ENCODE measurements at regions not wholly inside any gene's neighbourhood (a gene's known extent, or its start where the extent isn't known, plus 50 kb on each side); places are given as distances from the start of the nearest gene placed in this dataset.

DNA sequence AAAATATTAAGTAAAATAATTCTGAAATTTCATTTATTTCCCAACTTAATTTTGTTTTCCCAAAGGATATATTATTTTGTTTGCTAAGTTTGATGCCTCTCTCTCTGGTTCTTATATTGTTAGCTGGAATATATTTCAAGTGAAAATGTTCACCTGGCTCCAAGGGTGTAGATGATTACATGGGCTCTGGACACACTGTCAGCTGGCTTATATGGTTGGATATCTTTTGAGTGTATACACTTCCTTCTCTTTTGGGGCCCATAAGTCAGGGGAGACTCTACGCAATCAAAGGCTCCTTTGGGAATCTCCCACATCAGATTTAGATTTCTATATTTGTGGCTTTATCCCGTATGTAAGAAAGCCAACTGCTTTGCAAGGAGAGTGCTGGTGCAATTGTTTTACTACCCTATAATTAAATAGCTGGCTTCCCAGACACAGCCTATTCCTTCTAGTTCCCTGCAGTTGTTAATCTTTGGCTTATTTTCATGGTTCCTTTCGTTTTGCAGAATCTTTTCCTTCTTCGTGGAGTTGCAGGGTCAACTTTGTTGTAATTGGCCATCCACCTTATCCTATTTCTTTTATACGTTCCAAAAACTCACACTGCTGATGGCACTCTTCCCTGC, 225.7 kb downstream of the DPH6 start:
- Histone ChIP-seq H3K9me3 (ENCODE audit: low read depth, low read length) (no peaks in the 10 kb centered on the region), H3K4me3 (no peak overlapping the region), H3K27ac (no peak overlapping the region), H3K9ac (ENCODE audit: insufficient read length) (no peak overlapping the region), H3K36me3 (ENCODE audit: insufficient read depth, low read length) (no peaks in the 10 kb centered on the region)
- TF ChIP-seq POLR2AphosphoS5 (IDR thresholded peaks at IDR 0.05; ENCODE audit: borderline replicate concordance, low read depth, low read length) (no peak), FOXP2 (optimal IDR thresholded peaks at IDR 0.05; ENCODE audit: control extremely low read depth, extremely low read length, insufficient read depth) (no peak)
- DNase-seq (ENCODE audit: low read depth, low spot score), result no peak

GRCh38 chr15:35319354-35319753, 226.6 kb downstream of the DPH6 start:
- TF ChIP-seq FOXP2 (optimal IDR thresholded peaks at IDR 0.05; ENCODE audit: control extremely low read depth, extremely low read length, insufficient read depth) (no peak), POLR2AphosphoS5 (IDR thresholded peaks at IDR 0.05; ENCODE audit: borderline replicate concordance, low read depth, low read length) (no peak), EZH2 (IDR thresholded peaks at IDR 0.05) (no peak)
- Histone ChIP-seq H3K27ac (no peak overlapping the region), H3K36me3 (ENCODE audit: insufficient read depth, low read length) (no peaks in the 10 kb centered on the region), H3K4me3 (no peak overlapping the region), H3K9me3 (ENCODE audit: low read depth, low read length) (no peaks in the 10 kb centered on the region), H3K9ac (ENCODE audit: insufficient read length) (no peak overlapping the region)
- DNase-seq (ENCODE audit: low read depth, low spot score), result no peak

DNA sequence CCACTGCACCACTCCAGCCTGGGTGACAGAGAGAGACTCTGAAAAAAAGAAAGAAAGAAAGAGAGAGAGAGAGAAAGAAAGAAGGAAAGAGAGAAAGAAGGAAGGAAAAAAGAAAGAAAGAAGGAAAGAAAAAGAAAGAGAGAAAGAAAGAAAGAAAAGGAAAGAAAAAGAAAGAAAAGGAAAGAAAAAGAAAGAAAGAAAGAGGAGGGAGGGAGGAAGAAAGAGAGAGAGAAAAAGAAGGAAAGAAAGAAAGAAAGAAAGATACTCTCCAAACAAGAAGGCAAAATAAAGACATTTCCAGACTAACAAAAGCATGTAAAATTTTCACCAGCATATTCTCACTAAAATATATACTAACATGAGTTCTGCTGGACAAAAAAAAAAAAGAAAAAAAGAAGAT, 228.7 kb downstream of the DPH6 start:
- Histone ChIP-seq H3K9me3 (ENCODE audit: low read depth, low read length) (no peaks in the 10 kb centered on the region), H3K36me3 (ENCODE audit: insufficient read depth, low read length) (no peaks in the 10 kb centered on the region), H3K4me3 (no peak overlapping the region), H3K27ac (no peak overlapping the region), H3K9ac (ENCODE audit: insufficient read length) (no peak overlapping the region)
- TF ChIP-seq EZH2 (IDR thresholded peaks at IDR 0.05), result no peak
- DNase-seq (ENCODE audit: low read depth, low spot score), result no peak

DNA sequence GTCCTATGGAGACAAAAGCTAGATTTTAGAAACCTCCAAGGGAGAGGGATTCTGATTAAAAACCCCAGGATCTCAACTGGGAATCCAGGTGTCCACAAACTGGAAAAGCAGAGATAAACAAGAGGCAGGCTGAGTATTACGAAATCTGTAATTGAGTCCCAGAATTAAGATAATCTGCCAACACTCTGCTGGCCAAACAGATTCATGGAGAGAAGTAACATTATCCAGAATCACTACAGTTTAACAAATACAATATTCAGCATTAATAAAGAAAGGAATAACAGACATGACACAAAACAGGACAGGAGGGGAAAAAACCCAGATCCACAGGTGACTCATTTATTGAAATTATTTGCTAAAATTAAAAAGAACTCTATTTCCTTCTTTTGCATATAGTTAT, 227.2 kb upstream of the NANOGP8 start:
- H3K27ac ChIP-seq, result no peak overlapping the region
- TF ChIP-seq EZH2 (IDR thresholded peaks at IDR 0.05), result no peak
- no peak for TF ChIP-seq POLR2AphosphoS5 (IDR thresholded peaks at IDR 0.05; ENCODE audit: borderline replicate concordance, low read depth, low read length)
- no peak for TF ChIP-seq FOXP2 (optimal IDR thresholded peaks at IDR 0.05; ENCODE audit: control extremely low read depth, extremely low read length, insufficient read depth)
- no peaks in the 10 kb centered on the region for H3K36me3 ChIP-seq (ENCODE audit: insufficient read depth, low read length)
- H3K4me3 ChIP-seq, result no peak overlapping the region
- DNase-seq (ENCODE audit: low read depth, low spot score), result no peak
- H3K9ac ChIP-seq (ENCODE audit: insufficient read length), result no peak overlapping the region
- H3K9me3 ChIP-seq (ENCODE audit: low read depth, low read length), result no peaks in the 10 kb centered on the region

DNA sequence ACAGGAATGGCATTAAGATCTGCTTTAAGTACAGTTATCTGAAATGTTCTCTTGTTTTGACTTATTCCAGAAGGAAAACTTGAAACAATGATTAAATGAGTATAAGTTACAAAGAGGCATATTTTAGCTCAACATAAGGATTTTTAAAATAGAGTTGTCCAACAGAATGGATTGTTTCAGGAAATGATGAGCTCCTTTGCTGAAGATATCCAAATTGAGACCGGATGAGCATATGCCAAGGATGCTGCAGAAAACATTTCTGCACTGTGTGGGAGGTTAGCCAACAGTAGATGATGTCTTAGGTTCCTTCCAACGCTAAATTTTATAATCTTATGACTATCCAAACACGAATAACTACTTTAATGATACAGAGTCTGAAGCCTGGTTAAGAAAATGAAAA, 226.5 kb upstream of the NANOGP8 start:
- Histone ChIP-seq H3K9ac (ENCODE audit: insufficient read length) (no peak overlapping the region), H3K27ac (no peak overlapping the region), H3K4me3 (no peak overlapping the region), H3K9me3 (ENCODE audit: low read depth, low read length) (no peaks in the 10 kb centered on the region), H3K36me3 (ENCODE audit: insufficient read depth, low read length) (no peaks in the 10 kb centered on the region)
- no peak for TF ChIP-seq FOXP2 (optimal IDR thresholded peaks at IDR 0.05; ENCODE audit: control extremely low read depth, extremely low read length, insufficient read depth)
- TF ChIP-seq EZH2 (IDR thresholded peaks at IDR 0.05), result no peak
- no peak for TF ChIP-seq POLR2AphosphoS5 (IDR thresholded peaks at IDR 0.05; ENCODE audit: borderline replicate concordance, low read depth, low read length)
- no peak for DNase-seq (ENCODE audit: low read depth, low spot score)

GRCh38 chr15:35309886-35310285, 224.8 kb upstream of the NANOGP8 start:
- no peaks in the 10 kb centered on the region for H3K9me3 ChIP-seq (ENCODE audit: low read depth, low read length)
- TF ChIP-seq FOXP2 (optimal IDR thresholded peaks at IDR 0.05; ENCODE audit: control extremely low read depth, extremely low read length, insufficient read depth) (no peak), EZH2 (IDR thresholded peaks at IDR 0.05) (no peak), POLR2AphosphoS5 (IDR thresholded peaks at IDR 0.05; ENCODE audit: borderline replicate concordance, low read depth, low read length) (no peak)
- no peak for DNase-seq (ENCODE audit: low read depth, low spot score)
- H3K4me3 ChIP-seq, result no peak overlapping the region
- H3K9ac ChIP-seq (ENCODE audit: insufficient read length), result no peak overlapping the region
- H3K27ac ChIP-seq, result no peak overlapping the region
- no peaks in the 10 kb centered on the region for H3K36me3 ChIP-seq (ENCODE audit: insufficient read depth, low read length)

GRCh38 chr15:35308802-35309201, 223.7 kb upstream of the NANOGP8 start:
- no peaks in the 10 kb centered on the region for H3K9me3 ChIP-seq (ENCODE audit: low read depth, low read length)
- DNase-seq (ENCODE audit: low read depth, low spot score), result no peak

DNA sequence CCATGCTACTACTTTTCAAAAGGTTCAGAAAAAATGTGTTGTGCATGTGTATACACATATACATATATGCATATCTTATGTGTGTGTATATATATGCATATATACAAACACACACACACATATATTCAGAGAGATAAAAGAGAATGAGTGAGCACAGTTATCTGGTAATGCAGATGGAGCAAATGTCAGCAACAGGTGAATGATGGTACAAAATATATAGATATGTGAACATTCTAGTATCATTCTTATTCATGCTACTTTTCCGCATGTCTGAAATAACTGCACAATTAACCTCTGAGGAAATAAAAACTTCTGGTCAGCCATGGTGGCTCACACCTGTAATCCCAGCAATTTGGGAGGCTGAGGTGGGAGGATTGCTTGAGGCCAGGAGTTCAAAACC, 222.6 kb upstream of the NANOGP8 start:
- no peak for DNase-seq (ENCODE audit: low read depth, low spot score)
- TF ChIP-seq EZH2 (IDR thresholded peaks at IDR 0.05) (no peak), POLR2AphosphoS5 (IDR thresholded peaks at IDR 0.05; ENCODE audit: borderline replicate concordance, low read depth, low read length) (no peak), FOXP2 (optimal IDR thresholded peaks at IDR 0.05; ENCODE audit: control extremely low read depth, extremely low read length, insufficient read depth) (no peak)
- Histone ChIP-seq H3K9ac (ENCODE audit: insufficient read length) (no peak overlapping the region), H3K36me3 (ENCODE audit: insufficient read depth, low read length) (no peaks in the 10 kb centered on the region), H3K27ac (no peak overlapping the region), H3K4me3 (no peak overlapping the region), H3K9me3 (ENCODE audit: low read depth, low read length) (no peaks in the 10 kb centered on the region)

More at GRCh38 chr15:35308802-35309201, 223.7 kb upstream of the NANOGP8 start:
- TF ChIP-seq POLR2AphosphoS5 (IDR thresholded peaks at IDR 0.05; ENCODE audit: borderline replicate concordance, low read depth, low read length), result no peak
- TF ChIP-seq EZH2 (IDR thresholded peaks at IDR 0.05), result no peak
- TF ChIP-seq FOXP2 (optimal IDR thresholded peaks at IDR 0.05; ENCODE audit: control extremely low read depth, extremely low read length, insufficient read depth), result no peak
- Histone ChIP-seq H3K9ac (ENCODE audit: insufficient read length) (no peak overlapping the region), H3K27ac (no peak overlapping the region), H3K36me3 (ENCODE audit: insufficient read depth, low read length) (no peaks in the 10 kb centered on the region), H3K4me3 (no peak overlapping the region)

DNA sequence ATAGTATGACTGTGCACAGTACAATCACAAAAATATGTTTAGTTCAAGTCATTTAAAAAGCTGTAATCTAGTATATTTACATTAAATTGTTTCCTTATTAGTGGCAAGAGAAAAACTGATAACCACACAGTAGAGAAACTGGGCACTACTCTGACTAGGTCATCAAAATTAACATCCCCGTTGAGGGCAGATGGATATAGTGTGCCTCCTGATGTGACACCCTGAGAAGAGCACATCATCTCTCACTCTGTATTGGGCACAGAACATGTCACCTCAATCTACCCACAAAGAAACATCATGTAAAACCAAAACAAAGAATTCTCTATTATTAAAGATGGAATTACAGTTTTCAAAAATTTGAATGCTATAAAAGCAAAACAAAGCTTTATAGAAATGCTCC, 221.9 kb upstream of the NANOGP8 start:
- H3K9ac ChIP-seq (ENCODE audit: insufficient read length), result no peak overlapping the region
- no peak overlapping the region for H3K4me3 ChIP-seq
- no peak overlapping the region for H3K27ac ChIP-seq
- H3K9me3 ChIP-seq (ENCODE audit: low read depth, low read length), result no peaks in the 10 kb centered on the region
- no peaks in the 10 kb centered on the region for H3K36me3 ChIP-seq (ENCODE audit: insufficient read depth, low read length)
- TF ChIP-seq EZH2 (IDR thresholded peaks at IDR 0.05), result no peak
- no peak for TF ChIP-seq FOXP2 (optimal IDR thresholded peaks at IDR 0.05; ENCODE audit: control extremely low read depth, extremely low read length, insufficient read depth)
- TF ChIP-seq POLR2AphosphoS5 (IDR thresholded peaks at IDR 0.05; ENCODE audit: borderline replicate concordance, low read depth, low read length), result no peak
- no peak for DNase-seq (ENCODE audit: low read depth, low spot score)

Measured in SK-N-MC (cell line).